ENCODE measurements at regions not wholly inside any gene's neighbourhood (a gene's known extent, or its start where the extent isn't known, plus 50 kb on each side); places are given as distances from the start of the nearest gene placed in this dataset.
A peak's percentile ranks its signal among the peaks of the same experiment; 100 is the strongest.

DNA sequence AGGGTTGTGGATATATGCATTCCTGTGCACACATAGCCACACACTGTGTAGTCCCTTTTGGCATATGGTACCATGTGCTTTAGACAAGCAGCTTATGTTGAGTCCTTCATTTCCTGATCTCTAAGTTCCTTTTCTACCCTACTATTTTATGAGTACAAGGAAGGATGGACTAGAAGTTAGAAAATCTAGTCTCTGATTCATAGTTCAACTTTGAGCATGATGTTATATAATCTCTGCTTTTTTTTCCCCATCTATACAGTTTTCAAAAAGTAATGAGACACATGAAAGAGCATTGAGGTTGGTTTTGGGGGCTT, 123.6 kb downstream of the PLEKHG1 start:
- TF ChIP-seq ZBTB7A (IDR thresholded peaks at IDR 0.05; ENCODE audit: low read depth) (no peak), EGR1 (IDR thresholded peaks at IDR 0.05) (no peak), YY1 (IDR thresholded peaks at IDR 0.05; ENCODE audit: low read depth) (no peak), REST (IDR thresholded peaks at IDR 0.05; ENCODE audit: low read depth) (no peak)

GRCh38 chr6:150723857-150724256, 124.2 kb downstream of the PLEKHG1 start:
- TF ChIP-seq ZBTB7A (IDR thresholded peaks at IDR 0.05; ENCODE audit: low read depth) (no peak), CREB1 (IDR thresholded peaks at IDR 0.05; ENCODE audit: low read depth) (no peak)

DNA sequence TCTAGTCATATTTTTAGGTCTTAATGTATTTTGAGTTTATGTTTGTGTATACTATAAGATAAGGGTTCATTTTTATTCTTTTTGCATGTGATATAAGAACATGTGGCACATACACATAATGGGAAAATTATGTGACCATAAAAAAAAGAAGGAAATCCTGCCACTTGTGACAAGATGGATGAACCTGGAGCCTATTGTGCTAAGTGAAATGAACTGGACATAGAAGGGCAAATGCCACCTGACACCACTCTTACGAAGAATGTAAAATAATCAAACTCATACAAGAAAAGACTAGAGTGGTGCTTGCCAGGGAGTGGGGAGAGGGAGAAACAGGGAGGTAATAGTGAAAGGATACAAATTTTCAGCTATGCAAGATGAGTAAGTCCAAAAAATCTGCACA, 126.1 kb downstream of the PLEKHG1 start:
- TF ChIP-seq TEAD4 (IDR thresholded peaks at IDR 0.05) (peak; percentile 55; the same call in 1 of the 2 replicates), FOXM1 (IDR thresholded peaks at IDR 0.05; ENCODE audit: borderline replicate concordance, low read depth) (0 out of 2 replicates have a peak, but pooled peaks have one; percentile 53), CREB1 (IDR thresholded peaks at IDR 0.05; ENCODE audit: low read depth) (no peak), NFIC (IDR thresholded peaks at IDR 0.05) (peak; percentile 51), REST (IDR thresholded peaks at IDR 0.05; ENCODE audit: low read depth) (no peak), TAF1 (IDR thresholded peaks at IDR 0.05; ENCODE audit: low read depth) (no peak), EGR1 (IDR thresholded peaks at IDR 0.05) (no peak), YY1 (IDR thresholded peaks at IDR 0.05; ENCODE audit: low read depth) (0 out of 2 replicates have a peak, but pooled peaks have one; percentile 49), CEBPB (IDR thresholded peaks at IDR 0.05) (no peak), TCF12 (IDR thresholded peaks at IDR 0.05; ENCODE audit: low read depth) (peak; percentile 74), RAD21 (IDR thresholded peaks at IDR 0.05; ENCODE audit: low read depth) (0 out of 2 replicates have a peak, but pooled peaks have one; percentile 19), EP300 (IDR thresholded peaks at IDR 0.05; ENCODE audit: borderline replicate concordance) (peak; percentile 85), ZBTB7A (IDR thresholded peaks at IDR 0.05; ENCODE audit: low read depth) (no peak)
- TF ChIP-seq, protein P1, sequence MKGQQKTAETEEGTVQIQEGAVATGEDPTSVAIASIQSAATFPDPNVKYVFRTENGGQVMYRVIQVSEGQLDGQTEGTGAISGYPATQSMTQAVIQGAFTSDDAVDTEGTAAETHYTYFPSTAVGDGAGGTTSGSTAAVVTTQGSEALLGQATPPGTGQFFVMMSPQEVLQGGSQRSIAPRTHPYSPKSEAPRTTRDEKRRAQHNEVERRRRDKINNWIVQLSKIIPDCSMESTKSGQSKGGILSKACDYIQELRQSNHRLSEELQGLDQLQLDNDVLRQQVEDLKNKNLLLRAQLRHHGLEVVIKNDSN (IDR thresholded peaks at IDR 0.05): 0 out of 2 replicates have a peak, but pooled peaks have one; percentile 12
- TF ChIP-seq, protein P2, sequence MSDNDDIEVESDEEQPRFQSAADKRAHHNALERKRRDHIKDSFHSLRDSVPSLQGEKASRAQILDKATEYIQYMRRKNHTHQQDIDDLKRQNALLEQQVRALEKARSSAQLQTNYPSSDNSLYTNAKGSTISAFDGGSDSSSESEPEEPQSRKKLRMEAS (IDR thresholded peaks at IDR 0.05): no peak

DNA sequence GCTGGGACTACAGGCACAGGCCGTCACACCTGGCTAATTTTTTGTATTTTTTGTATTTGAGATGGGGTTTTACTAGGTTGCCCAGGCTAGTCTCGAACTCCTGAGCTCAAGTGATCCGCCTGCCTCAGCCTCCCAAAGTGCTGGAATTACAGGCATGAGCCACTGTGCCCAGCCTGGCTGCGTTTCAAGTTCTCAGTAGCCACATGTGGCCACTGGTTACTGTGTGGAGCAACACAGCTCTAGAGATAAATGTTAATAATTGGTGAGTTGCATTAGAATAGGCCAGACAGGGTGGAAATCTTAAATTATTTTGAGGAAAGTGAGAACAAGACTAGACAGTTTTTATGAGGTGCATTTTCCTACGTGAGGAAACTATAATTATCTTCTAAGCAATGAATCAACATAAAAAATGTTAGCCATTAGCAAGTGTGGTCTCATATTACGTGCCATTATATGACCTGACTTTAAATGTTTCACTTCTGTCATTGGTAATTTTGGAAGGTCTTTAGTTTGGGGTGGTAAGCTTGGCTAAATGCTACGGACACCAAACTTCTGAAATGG, 129.6 kb downstream of the PLEKHG1 start:
- TF ChIP-seq ZBTB7A (IDR thresholded peaks at IDR 0.05; ENCODE audit: low read depth) (no peak), TEAD4 (IDR thresholded peaks at IDR 0.05) (no peak; the same call in 1 of the 2 replicates), TCF12 (IDR thresholded peaks at IDR 0.05; ENCODE audit: low read depth) (peak; percentile 41; the same call in 1 of the 2 replicates), YY1 (IDR thresholded peaks at IDR 0.05; ENCODE audit: low read depth) (no peak), NFIC (IDR thresholded peaks at IDR 0.05) (peak; percentile 52), REST (IDR thresholded peaks at IDR 0.05; ENCODE audit: low read depth) (no peak), EP300 (IDR thresholded peaks at IDR 0.05; ENCODE audit: borderline replicate concordance) (peak; percentile 77; the same call in 1 of the 2 replicates), FOXM1 (IDR thresholded peaks at IDR 0.05; ENCODE audit: borderline replicate concordance, low read depth) (peak; percentile 53; the same call in 1 of the 2 replicates)
- TF ChIP-seq, protein P1 (IDR thresholded peaks at IDR 0.05): no peak

DNA sequence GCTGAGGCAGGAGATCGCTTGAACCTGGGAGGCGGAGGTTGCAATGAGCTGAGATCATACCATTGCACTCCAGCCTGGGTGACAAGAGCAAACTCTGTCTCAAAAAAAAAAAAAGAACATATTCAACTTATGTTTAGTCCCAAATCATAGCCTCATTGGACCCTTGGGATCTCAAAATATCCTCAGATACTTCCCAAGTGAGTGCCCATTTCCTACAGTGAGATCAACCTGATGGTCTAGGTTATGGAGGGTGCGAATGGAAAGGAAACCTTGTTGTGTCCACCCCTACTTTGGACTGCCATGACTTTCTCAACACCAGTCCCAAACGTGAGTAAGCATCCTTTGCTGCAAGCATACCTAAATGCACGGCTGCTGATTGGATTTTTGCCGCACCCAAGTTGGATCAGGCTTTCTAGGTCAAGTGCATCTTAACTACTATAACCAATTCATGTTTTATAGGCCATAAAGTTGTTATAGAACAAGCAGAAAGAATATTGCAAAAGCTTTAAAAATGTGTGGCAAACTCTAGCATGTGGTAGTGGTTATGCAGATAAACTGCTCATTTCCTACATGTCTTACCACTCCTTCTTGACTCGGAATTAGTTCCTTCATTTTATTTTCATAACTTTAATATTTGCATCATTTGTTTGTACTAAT, 131.2 kb downstream of the PLEKHG1 start:
- no peak for TF ChIP-seq EP300 (IDR thresholded peaks at IDR 0.05; ENCODE audit: borderline replicate concordance)
- TF ChIP-seq FOXM1 (IDR thresholded peaks at IDR 0.05; ENCODE audit: borderline replicate concordance, low read depth): no peak
- TF ChIP-seq TCF12 (IDR thresholded peaks at IDR 0.05; ENCODE audit: low read depth): no peak
- no peak for TF ChIP-seq NFIC (IDR thresholded peaks at IDR 0.05)
- no peak for TF ChIP-seq CREB1 (IDR thresholded peaks at IDR 0.05; ENCODE audit: low read depth)
- TF ChIP-seq REST (IDR thresholded peaks at IDR 0.05; ENCODE audit: low read depth): no peak
- no peak for TF ChIP-seq ZBTB7A (IDR thresholded peaks at IDR 0.05; ENCODE audit: low read depth)
- TF ChIP-seq, protein P1 (IDR thresholded peaks at IDR 0.05): no peak
- TF ChIP-seq RAD21 (IDR thresholded peaks at IDR 0.05; ENCODE audit: low read depth): no peak
- no peak for TF ChIP-seq EGR1 (IDR thresholded peaks at IDR 0.05)
- TF ChIP-seq CEBPB (IDR thresholded peaks at IDR 0.05): no peak
- TF ChIP-seq, protein P2 (IDR thresholded peaks at IDR 0.05): no peak
- no peak for TF ChIP-seq TAF1 (IDR thresholded peaks at IDR 0.05; ENCODE audit: low read depth)
- TF ChIP-seq TEAD4 (IDR thresholded peaks at IDR 0.05): no peak
- TF ChIP-seq YY1 (IDR thresholded peaks at IDR 0.05; ENCODE audit: low read depth): no peak
